Right hindlimb (tissue), 1 donor: ENCODE measurements at regions not wholly inside any gene's neighbourhood (a gene's known extent, or its start where the extent isn't known, plus 50 kb on each side); places are given as distances from the start of the nearest gene placed in this dataset.
"Not testable (repeated sequence)": the region's sequence is repeated elsewhere in the genome, so short reads cannot be mapped to it uniquely, and the experiment has no call there.

Experiments used
- DNase-seq: peaks from one replicate; pipeline ENCODE4 v3.0.0-alpha.2; 2018

GRCh38 chrX:6990552-6991193 is 156.8 kb upstream of the STS start:
- no peak for DNase-seq

- DNase-seq: no peak
These were observed 157.7 kb upstream of the STS start for GRCh38 chrX:6989858-6990257.

GRCh38 chrX:6988694-6989093 is 158.8 kb upstream of the STS start:
- not testable (repeated sequence) for DNase-seq

- no peak for DNase-seq
These were observed 160.6 kb upstream of the STS start for GRCh38 chrX:6986915-6987314.

GRCh38 chrX:6985537-6985936 is 162.0 kb upstream of the STS start:
- no peak for DNase-seq

- no peak for DNase-seq
These were observed 164.1 kb upstream of the STS start for GRCh38 chrX:6983207-6983955.

- no peak for DNase-seq
These were observed 165.7 kb upstream of the STS start for GRCh38 chrX:6981718-6982406.

GRCh38 chrX:6980981-6981380 is 166.5 kb upstream of the STS start:
- DNase-seq: no peak

GRCh38 chrX:6968231-6968630 is 179.3 kb upstream of the STS start:
- no peak for DNase-seq

GRCh38 chrX:6965729-6966128 is 181.8 kb upstream of the STS start:
- DNase-seq: no peak

GRCh38 chrX:6962006-6962355 is 185.5 kb upstream of the STS start:
- no peak for DNase-seq

- no peak for DNase-seq
These were observed 186.1 kb upstream of the STS start for GRCh38 chrX:6961286-6962005.

- no peak for DNase-seq
These were observed 188.5 kb upstream of the STS start for GRCh38 chrX:6959006-6959405.

GRCh38 chrX:6954836-6955235 is 192.7 kb upstream of the STS start:
- no peak for DNase-seq

GRCh38 chrX:6946168-6946567 is 201.3 kb upstream of the STS start:
- DNase-seq: no peak

GRCh38 chrX:6941041-6941440 is 206.5 kb upstream of the STS start:
- no peak for DNase-seq

- DNase-seq: not testable (repeated sequence)
These were observed 214.6 kb upstream of the STS start for GRCh38 chrX:6932942-6933341.

- no peak for DNase-seq
These were observed 217.1 kb upstream of the STS start for GRCh38 chrX:6930307-6930849.

GRCh38 chrX:6924443-6925077 is 223.0 kb upstream of the STS start:
- no peak for DNase-seq

GRCh38 chrX:6917666-6918065 is 229.8 kb upstream of the STS start:
- DNase-seq: no peak

GRCh38 chrX:6910218-6910617 is 237.3 kb upstream of the STS start:
- DNase-seq: no peak

- DNase-seq: no peak
These were observed 238.1 kb upstream of the STS start for GRCh38 chrX:6909396-6909795.

- no peak for DNase-seq
These were observed 240.9 kb upstream of the STS start for GRCh38 chrX:6906608-6907007.
